ENCODE measurements at regions not wholly inside any gene's neighbourhood (a gene's known extent, or its start where the extent isn't known, plus 50 kb on each side); places are given as distances from the start of the nearest gene placed in this dataset.

DNA sequence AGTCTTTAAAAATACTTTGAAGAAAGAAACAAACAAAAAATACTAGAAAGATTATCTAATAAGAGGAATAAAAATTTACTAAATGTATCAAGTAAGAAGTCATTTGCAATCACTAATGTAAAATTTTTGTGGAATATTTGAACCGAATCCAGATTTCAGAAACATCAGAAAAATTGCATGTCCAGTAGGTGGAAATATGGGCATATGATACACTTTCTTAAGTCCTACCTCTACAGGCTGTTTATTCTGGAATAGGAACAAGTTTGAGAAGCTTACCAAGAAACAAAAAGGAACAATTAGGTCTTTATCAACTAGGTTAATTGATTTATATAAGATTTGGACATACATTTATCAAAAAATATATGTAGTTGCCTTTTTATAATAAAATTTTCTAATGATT lies 292.9 kb upstream of the ROBO1 start:
- TF ChIP-seq, protein P1, sequence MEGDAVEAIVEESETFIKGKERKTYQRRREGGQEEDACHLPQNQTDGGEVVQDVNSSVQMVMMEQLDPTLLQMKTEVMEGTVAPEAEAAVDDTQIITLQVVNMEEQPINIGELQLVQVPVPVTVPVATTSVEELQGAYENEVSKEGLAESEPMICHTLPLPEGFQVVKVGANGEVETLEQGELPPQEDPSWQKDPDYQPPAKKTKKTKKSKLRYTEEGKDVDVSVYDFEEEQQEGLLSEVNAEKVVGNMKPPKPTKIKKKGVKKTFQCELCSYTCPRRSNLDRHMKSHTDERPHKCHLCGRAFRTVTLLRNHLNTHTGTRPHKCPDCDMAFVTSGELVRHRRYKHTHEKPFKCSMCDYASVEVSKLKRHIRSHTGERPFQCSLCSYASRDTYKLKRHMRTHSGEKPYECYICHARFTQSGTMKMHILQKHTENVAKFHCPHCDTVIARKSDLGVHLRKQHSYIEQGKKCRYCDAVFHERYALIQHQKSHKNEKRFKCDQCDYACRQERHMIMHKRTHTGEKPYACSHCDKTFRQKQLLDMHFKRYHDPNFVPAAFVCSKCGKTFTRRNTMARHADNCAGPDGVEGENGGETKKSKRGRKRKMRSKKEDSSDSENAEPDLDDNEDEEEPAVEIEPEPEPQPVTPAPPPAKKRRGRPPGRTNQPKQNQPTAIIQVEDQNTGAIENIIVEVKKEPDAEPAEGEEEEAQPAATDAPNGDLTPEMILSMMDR (IDR thresholded peaks at IDR 0.05) = no peak
- no peak for TF ChIP-seq POLR2A (IDR thresholded peaks at IDR 0.05)
